Loucy (cell line): ENCODE measurements at regions not wholly inside any gene's neighbourhood (a gene's known extent, or its start where the extent isn't known, plus 50 kb on each side); places are given as distances from the start of the nearest gene placed in this dataset.

Experiments used
- H2AFZ ChIP-seq: fragments of 200-600 bp; sonication (generic); 2 replicates; pipeline ENCODE4 v1.6.0; 2016; ENCODE audit warnings: antibody characterized with exemption, mild to moderate bottlenecking, low read length, moderate library complexity
- H3F3A ChIP-seq: fragments of 200-600 bp; 2 replicates; pipeline ENCODE4 v1.6.0; 2016; ENCODE audit warnings: antibody characterized with exemption, low read depth, mild to moderate bottlenecking
- H3K27me3 ChIP-seq: fragments of 200-600 bp; sonication (generic); 2 replicates; pipeline ENCODE4 v1.6.1; 2014; ENCODE audit warnings: low read length, mild to moderate bottlenecking; ENCODE audit not compliant: insufficient read depth, poor library complexity, severe bottlenecking
- H3K36me3 ChIP-seq: fragments of 200-600 bp; sonication (generic); 2 replicates; pipeline ENCODE4 v1.6.1; 2016; ENCODE audit warnings: low read length; ENCODE audit not compliant: insufficient read depth
- H3K4me1 ChIP-seq: fragments of 200-600 bp; sonication (generic); 2 replicates; pipeline ENCODE4 v1.5.1; 2014; ENCODE audit warnings: low read length, mild to moderate bottlenecking; ENCODE audit not compliant: insufficient read depth, poor library complexity, severe bottlenecking
- H3K4me2 ChIP-seq: fragments of 200-600 bp; sonication (generic); 2 replicates; pipeline ENCODE4 v1.6.0; 2014; ENCODE audit warnings: antibody characterized with exemption, low read length, low read depth, mild to moderate bottlenecking; ENCODE audit not compliant: poor library complexity, severe bottlenecking
- H3K4me3 ChIP-seq: fragments of 200-600 bp; sonication (generic); 2 replicates; pipeline ENCODE4 v1.5.1; 2014; ENCODE audit warnings: low read length, mild to moderate bottlenecking, mixed read lengths; ENCODE audit not compliant: poor library complexity, severe bottlenecking
- H3K79me2 ChIP-seq: fragments of 200-600 bp; sonication (generic); 2 replicates; pipeline ENCODE4 v1.6.1; 2014; ENCODE audit warnings: low read length; ENCODE audit not compliant: insufficient read depth
- H3K9ac ChIP-seq: fragments of 200-600 bp; sonication (generic); 2 replicates; pipeline ENCODE4 v1.6.0; 2014; ENCODE audit warnings: mild to moderate bottlenecking, low read depth, low read length, moderate library complexity; ENCODE audit not compliant: poor library complexity, severe bottlenecking
- H3K9me2 ChIP-seq: fragments of 200-600 bp; sonication (generic); replicated peaks from 2 replicates; pipeline ENCODE4 v1.6.1; 2016; ENCODE audit warnings: low read depth, low read length, mixed read lengths
- H3K9me3 ChIP-seq: fragments of 200-600 bp; sonication (generic); 2 replicates; pipeline ENCODE4 v1.6.1; 2014; ENCODE audit warnings: mild to moderate bottlenecking, antibody characterized with exemption, low read length, low read depth; ENCODE audit not compliant: insufficient read depth
- H4K20me1 ChIP-seq: fragments of 200-600 bp; sonication (generic); 2 replicates; pipeline ENCODE4 v1.6.0; 2014; ENCODE audit warnings: antibody characterized with exemption, low read length, mild to moderate bottlenecking; ENCODE audit not compliant: insufficient read depth, poor library complexity, severe bottlenecking
- EZH2phosphoT487 ChIP-seq: fragments of 200-600 bp; IDR thresholded peaks from 2 replicates; pipeline ENCODE4 v1.6.1; 2018; ENCODE audit warnings: antibody characterized with exemption, mild to moderate bottlenecking, moderate library complexity, borderline replicate concordance
- TF ChIP-seq, protein P1 (sequence below): fragments of 200-600 bp; sonication (generic); conservative IDR thresholded peaks from 2 replicates; pipeline ENCODE4 v1.5.1; 2014; ENCODE audit warnings: mild to moderate bottlenecking, antibody characterized with exemption, low read length

DNA sequence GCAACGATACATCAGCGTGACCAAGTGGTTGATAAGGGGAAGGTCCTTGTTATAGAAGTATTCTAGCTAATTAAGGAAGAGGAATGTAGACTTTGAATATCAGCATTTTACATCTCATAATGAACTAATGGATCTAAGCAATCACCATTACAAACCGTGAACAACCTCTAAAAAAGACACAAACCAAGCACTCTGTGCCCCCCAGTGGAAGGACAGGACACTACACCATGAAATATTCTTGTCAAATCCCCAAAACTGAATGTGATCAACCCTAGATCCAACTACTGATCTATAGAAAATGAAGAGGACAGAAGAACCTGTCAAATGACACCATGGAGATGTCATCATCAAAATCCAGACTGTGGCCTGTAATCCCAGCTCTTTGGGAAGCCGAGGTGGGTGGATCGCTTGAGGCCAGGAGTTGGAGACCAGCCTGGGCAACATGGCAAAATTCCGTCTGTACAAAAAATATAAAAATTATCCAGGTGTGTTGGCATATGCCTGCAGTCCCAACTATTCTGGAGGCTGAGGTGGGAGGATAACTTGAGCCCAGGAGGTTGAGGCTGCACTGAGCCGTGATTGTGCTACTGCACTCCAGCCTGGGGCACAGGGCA is 111.3 kb upstream of the CARD11 start:
- TF ChIP-seq, protein P1, sequence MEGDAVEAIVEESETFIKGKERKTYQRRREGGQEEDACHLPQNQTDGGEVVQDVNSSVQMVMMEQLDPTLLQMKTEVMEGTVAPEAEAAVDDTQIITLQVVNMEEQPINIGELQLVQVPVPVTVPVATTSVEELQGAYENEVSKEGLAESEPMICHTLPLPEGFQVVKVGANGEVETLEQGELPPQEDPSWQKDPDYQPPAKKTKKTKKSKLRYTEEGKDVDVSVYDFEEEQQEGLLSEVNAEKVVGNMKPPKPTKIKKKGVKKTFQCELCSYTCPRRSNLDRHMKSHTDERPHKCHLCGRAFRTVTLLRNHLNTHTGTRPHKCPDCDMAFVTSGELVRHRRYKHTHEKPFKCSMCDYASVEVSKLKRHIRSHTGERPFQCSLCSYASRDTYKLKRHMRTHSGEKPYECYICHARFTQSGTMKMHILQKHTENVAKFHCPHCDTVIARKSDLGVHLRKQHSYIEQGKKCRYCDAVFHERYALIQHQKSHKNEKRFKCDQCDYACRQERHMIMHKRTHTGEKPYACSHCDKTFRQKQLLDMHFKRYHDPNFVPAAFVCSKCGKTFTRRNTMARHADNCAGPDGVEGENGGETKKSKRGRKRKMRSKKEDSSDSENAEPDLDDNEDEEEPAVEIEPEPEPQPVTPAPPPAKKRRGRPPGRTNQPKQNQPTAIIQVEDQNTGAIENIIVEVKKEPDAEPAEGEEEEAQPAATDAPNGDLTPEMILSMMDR, result peak; percentile 98
- no peak for TF ChIP-seq EZH2phosphoT487
- Histone ChIP-seq H4K20me1 (no peaks in the 10 kb centered on the region), H3K27me3 (no peaks in the 10 kb centered on the region), H3K4me1 (peaks cover 19% of the 10 kb centered on the region), H3K9me3 (no peaks in the 10 kb centered on the region), H2AFZ (peak overlapping the region; percentile 31; the same call in 1 of the 2 replicates), H3F3A (no peaks in the 10 kb centered on the region), H3K9ac (no peak overlapping the region), H3K4me3 (no peak overlapping the region), H3K4me2 (no peak overlapping the region), H3K79me2 (no peaks in the 10 kb centered on the region), H3K9me2 (no peaks in the 10 kb centered on the region), H3K36me3 (no peaks in the 10 kb centered on the region)

DNA sequence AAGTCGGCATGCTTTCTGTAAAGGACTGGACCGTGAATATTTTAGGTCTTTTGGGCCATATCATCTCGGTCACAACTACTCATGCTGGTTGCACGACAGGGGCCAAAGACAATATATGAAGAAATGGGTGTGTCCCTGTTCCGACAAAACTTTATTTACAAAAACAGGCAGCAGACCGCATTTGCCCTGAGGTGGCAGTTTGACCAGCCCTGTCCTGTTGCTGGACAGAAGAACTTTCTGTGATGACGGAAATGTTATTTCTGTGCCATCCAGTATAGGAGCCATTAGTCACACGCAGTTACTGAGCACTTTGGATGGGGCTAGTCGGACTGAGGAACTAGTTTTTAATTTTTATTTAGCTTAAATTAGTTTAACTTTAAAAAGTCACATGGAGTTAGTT is 112.8 kb upstream of the CARD11 start:
- no peak overlapping the region for H3K9ac ChIP-seq
- no peaks in the 10 kb centered on the region for H3K79me2 ChIP-seq
- H3K9me2 ChIP-seq, result no peaks in the 10 kb centered on the region
- no peaks in the 10 kb centered on the region for H3K27me3 ChIP-seq
- no peaks in the 10 kb centered on the region for H4K20me1 ChIP-seq
- no peak overlapping the region for H3K4me2 ChIP-seq
- H3F3A ChIP-seq, result no peaks in the 10 kb centered on the region
- H3K4me3 ChIP-seq, result no peak overlapping the region
- H3K36me3 ChIP-seq, result no peaks in the 10 kb centered on the region
- no peaks in the 10 kb centered on the region for H3K9me3 ChIP-seq
- peaks cover 17% of the 10 kb centered on the region for H3K4me1 ChIP-seq
- H2AFZ ChIP-seq, result no peak overlapping the region
- TF ChIP-seq, protein P1, result no peak
- no peak for TF ChIP-seq EZH2phosphoT487

DNA sequence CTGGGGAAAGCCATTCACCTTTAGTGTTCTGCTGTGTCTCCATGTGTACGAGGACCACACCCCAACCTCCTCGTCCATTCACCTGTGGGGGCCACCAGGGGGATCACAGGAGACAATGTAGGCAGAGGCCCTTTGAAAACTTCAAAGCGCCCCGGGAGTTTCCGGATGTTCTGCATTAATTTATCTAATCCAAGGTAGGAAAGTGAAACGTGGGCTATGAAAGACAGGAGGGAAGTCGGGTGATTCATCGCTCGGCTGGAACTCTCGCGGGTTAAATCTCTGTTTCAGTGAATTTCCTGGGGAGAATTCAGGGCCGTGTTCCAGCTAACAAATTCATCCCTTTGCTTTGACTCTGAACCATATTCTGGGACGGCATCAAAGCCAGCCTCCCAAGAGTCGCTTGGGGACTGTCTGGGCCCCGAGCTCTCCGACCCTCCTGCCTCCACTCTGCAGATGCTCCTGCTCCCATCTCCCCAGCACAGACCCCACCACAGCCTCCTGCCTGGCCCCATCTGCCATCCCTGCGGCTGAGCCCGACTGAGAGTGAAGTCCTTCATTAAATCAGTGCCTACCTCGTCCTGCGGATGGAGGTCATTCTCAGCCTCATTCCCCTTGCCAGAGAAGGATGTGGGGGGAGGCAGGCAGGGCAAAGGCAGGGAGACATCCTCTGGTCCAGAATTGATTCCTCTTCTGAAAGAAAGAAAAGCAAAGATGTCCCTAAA is 114.1 kb upstream of the CARD11 start:
- Histone ChIP-seq H3K36me3 (no peaks in the 10 kb centered on the region), H3F3A (no peaks in the 10 kb centered on the region), H3K9me3 (no peaks in the 10 kb centered on the region), H3K4me1 (peaks cover 16% of the 10 kb centered on the region), H3K4me2 (no peak overlapping the region), H3K9ac (no peak overlapping the region), H3K9me2 (no peaks in the 10 kb centered on the region), H3K4me3 (no peak overlapping the region), H3K79me2 (no peaks in the 10 kb centered on the region), H4K20me1 (no peaks in the 10 kb centered on the region), H3K27me3 (no peaks in the 10 kb centered on the region), H2AFZ (no peak overlapping the region; the same call in 1 of the 2 replicates)
- no peak for TF ChIP-seq EZH2phosphoT487
- TF ChIP-seq, protein P1, result no peak
